ENCODE measurements at regions not wholly inside any gene's neighbourhood (a gene's known extent, or its start where the extent isn't known, plus 50 kb on each side); places are given as distances from the start of the nearest gene placed in this dataset.

GRCh38 chr10:44807451-44807850, 103.7 kb upstream of the TMEM72 start:
- no peak for TF ChIP-seq POLR2A (IDR thresholded peaks at IDR 0.05)
- no peak for TF ChIP-seq CTCF (IDR thresholded peaks at IDR 0.05)

All from prostate gland (tissue), 2 donors.